CD4-positive, alpha-beta T cell (primary cell): ENCODE measurements at regions not wholly inside any gene's neighbourhood (a gene's known extent, or its start where the extent isn't known, plus 50 kb on each side); places are given as distances from the start of the nearest gene placed in this dataset.

ENCODE experiments used
- ATAC-seq: fragments of 200-7000 bp; cut with Tn5 transposase; one replicate; pipeline ENCODE4 v1.10.0; 2022; ENCODE audit warnings: mild to moderate bottlenecking; ENCODE audit not compliant: poor library complexity
- CTCF ChIA-PET: fragments of 350-600 bp; sonication (Branson Sonifier 250); formaldehyde crosslinking; loops from one replicate; lab custom pipeline; 2021; ENCODE audit warnings: antibody characterized with exemption, inconsistent platforms; lab: Charles Lee
- POLR2A ChIA-PET: fragments of 350-600 bp; sonication (Branson Sonifier 250); formaldehyde crosslinking; loops from one replicate; lab custom pipeline; 2021; ENCODE audit warnings: antibody characterized with exemption, inconsistent platforms; lab: Charles Lee
- DNase-seq, 14 experiments: peaks; one replicate each; pipeline ENCODE4 v3.0.0-alpha.2; 2013 to 2020; ENCODE audit warnings: mixed read lengths in 2 of 14
- H3K27ac ChIP-seq, 2 donors: one replicate each; pipeline versions ENCODE4 v1.5.1 to v1.7.0; 2013; ENCODE audit warnings: low read length in 2 of 2, low read depth in 1 of 2, mild to moderate bottlenecking in 1 of 2
- H3K27me3 ChIP-seq, 2 experiments: 1 replicate in 1 of 2; 2 replicates in 1 of 2; pipeline versions ENCODE4 v1.6.1 to v1.7.0; 2013; ENCODE audit warnings: low read length in 2 of 2, control low read depth in 1 of 2, mild to moderate bottlenecking in 1 of 2, moderate library complexity in 1 of 2; ENCODE audit not compliant: insufficient read depth in 2 of 2, control insufficient read depth in 1 of 2
- H3K36me3 ChIP-seq: one replicate; pipeline ENCODE4 v1.6.1; 2013; ENCODE audit warnings: low read length, control low read depth; ENCODE audit not compliant: insufficient read depth
- H3K4me1 ChIP-seq: one replicate; pipeline ENCODE4 v1.6.1; 2013; ENCODE audit warnings: low read length, control low read depth; ENCODE audit not compliant: insufficient read depth
- H3K4me3 ChIP-seq: one replicate; pipeline ENCODE4 v1.5.1; 2013; ENCODE audit warnings: mild to moderate bottlenecking, low read length, moderate library complexity
- H3K9me3 ChIP-seq, 2 experiments: 1 replicate in 1 of 2; 2 replicates in 1 of 2; pipeline versions ENCODE4 v1.6.1 to v1.7.0; 2013; ENCODE audit warnings: low read length in 2 of 2, mild to moderate bottlenecking in 2 of 2, control low read depth in 1 of 2, moderate library complexity in 1 of 2; ENCODE audit not compliant: control insufficient read depth in 1 of 2, insufficient read depth in 1 of 2
- H3K27ac Mint-ChIP-seq: one replicate; pipeline ENCODE4 v1.8.0; 2020; ENCODE audit warnings: mixed read lengths
- H3K27me3 Mint-ChIP-seq: one replicate; pipeline ENCODE4 v1.8.0; 2021; ENCODE audit warnings: mixed read lengths
- H3K36me3 Mint-ChIP-seq: one replicate; pipeline ENCODE4 v1.8.0; 2021; ENCODE audit warnings: low read depth, mixed read lengths
- H3K4me1 Mint-ChIP-seq: one replicate; pipeline ENCODE4 v1.8.0; 2021; ENCODE audit warnings: low read depth, mixed read lengths
- H3K4me3 Mint-ChIP-seq: one replicate; pipeline ENCODE4 v1.8.0; 2020; ENCODE audit warnings: mild to moderate bottlenecking, mixed read lengths
- H3K9me3 Mint-ChIP-seq: one replicate; pipeline ENCODE4 v1.8.0; 2020; ENCODE audit warnings: mixed read lengths
- intact Hi-C, 2 experiments: fragments of 100-400 bp; cut with DNase I in 1 of 2; cut with micrococcal nuclease in 1 of 2; formaldehyde crosslinking; loops; one replicate each; pipeline versions ENCODE4 v1.15.1 to v1.9.0; 2023 to 2025; cut with DNase I, micrococcal nuclease
- TF ChIP-seq, protein P1 (sequence below): fragments of 200-600 bp; IDR thresholded peaks from one replicate; pipeline ENCODE4 v1.8.0; 2022; ENCODE audit warnings: antibody characterized with exemption, mild to moderate bottlenecking

DNA sequence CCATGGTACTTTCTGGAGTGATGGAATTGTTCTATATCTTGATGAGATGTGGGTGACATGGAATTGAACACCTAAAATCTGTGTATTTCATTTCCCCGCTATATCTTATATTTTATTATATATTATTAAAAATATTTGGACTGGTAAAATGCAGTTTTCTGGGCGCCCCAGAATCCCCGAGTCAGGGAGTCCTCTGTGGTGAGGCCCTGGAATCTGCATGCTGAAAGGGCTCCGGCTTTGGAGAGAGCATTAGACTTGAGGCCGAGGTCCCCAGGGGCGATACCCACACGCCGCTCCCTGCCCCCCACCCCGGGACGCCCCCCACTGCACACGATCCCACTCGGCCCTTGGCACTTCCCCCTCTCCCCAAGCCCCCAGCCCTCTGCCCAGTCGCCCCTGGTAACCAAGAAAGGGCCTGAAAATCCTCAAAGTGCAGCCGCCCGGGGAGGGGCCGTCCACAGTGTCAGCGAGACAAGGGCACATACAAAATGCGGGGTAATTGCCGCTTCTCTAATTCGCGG is 126.0 kb downstream of the ZFP36L2 start:
- DNase-seq: no peak
- Mint-ChIP-seq H3K27me3 (no peaks in the 10 kb centered on the region), H3K27ac (no peak overlapping the region), H3K4me3 (no peak overlapping the region), H3K9me3 (peaks cover 2% of the 10 kb centered on the region), H3K36me3 (no peaks in the 10 kb centered on the region), H3K4me1 (no peaks in the 10 kb centered on the region)
- TF ChIP-seq, protein P1, sequence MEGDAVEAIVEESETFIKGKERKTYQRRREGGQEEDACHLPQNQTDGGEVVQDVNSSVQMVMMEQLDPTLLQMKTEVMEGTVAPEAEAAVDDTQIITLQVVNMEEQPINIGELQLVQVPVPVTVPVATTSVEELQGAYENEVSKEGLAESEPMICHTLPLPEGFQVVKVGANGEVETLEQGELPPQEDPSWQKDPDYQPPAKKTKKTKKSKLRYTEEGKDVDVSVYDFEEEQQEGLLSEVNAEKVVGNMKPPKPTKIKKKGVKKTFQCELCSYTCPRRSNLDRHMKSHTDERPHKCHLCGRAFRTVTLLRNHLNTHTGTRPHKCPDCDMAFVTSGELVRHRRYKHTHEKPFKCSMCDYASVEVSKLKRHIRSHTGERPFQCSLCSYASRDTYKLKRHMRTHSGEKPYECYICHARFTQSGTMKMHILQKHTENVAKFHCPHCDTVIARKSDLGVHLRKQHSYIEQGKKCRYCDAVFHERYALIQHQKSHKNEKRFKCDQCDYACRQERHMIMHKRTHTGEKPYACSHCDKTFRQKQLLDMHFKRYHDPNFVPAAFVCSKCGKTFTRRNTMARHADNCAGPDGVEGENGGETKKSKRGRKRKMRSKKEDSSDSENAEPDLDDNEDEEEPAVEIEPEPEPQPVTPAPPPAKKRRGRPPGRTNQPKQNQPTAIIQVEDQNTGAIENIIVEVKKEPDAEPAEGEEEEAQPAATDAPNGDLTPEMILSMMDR: no peak
- Histone ChIP-seq H3K9me3 (peaks cover 0 to 11% of the 10 kb centered on the region in 2 experiments), H3K27me3 (no peaks in the 10 kb centered on the region), H3K4me1 (peaks cover 3% of the 10 kb centered on the region), H3K4me3 (no peak overlapping the region), H3K36me3 (no peaks in the 10 kb centered on the region), H3K27ac (no peak overlapping the region)
- ChIA-PET CTCF (no interaction called here), POLR2A (no interaction called here)
- no peak for ATAC-seq
- intact Hi-C loops: no loop called here

DNA sequence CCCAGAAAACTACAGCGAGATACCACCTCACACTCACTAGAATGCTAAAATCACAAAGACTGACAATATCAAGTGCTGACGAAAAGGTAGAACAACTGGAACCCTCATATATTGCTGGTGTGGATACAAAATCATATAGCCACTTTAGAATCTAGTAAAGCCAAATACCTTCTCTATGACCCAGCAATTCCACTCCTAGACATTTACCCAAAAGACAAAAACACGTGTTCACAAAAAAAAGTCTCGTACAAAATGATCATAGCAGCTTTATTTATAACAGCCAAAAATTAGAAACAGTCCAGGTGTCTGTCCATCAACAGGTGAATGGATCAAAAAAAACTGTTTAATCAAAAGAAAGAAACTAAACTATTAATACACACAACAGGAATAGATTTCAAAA is 126.6 kb downstream of the ZFP36L2 start:
- no peaks in the 10 kb centered on the region for H3K4me1 ChIP-seq
- H3K4me1 Mint-ChIP-seq: no peaks in the 10 kb centered on the region

GRCh38 chr2:43098539-43098938 is 127.9 kb downstream of the ZFP36L2 start:
- Histone ChIP-seq H3K4me3 (no peak overlapping the region), H3K27me3 (no peaks in the 10 kb centered on the region), H3K4me1 (no peaks in the 10 kb centered on the region), H3K9me3 (peaks cover 0 to 5% of the 10 kb centered on the region in 2 experiments), H3K36me3 (no peaks in the 10 kb centered on the region), H3K27ac (no peak overlapping the region)
- intact Hi-C loops: no loop called here
- Mint-ChIP-seq H3K36me3 (no peaks in the 10 kb centered on the region), H3K27me3 (no peaks in the 10 kb centered on the region), H3K9me3 (peaks cover 2% of the 10 kb centered on the region), H3K4me1 (no peaks in the 10 kb centered on the region), H3K27ac (no peak overlapping the region), H3K4me3 (no peak overlapping the region)
- no peak for ATAC-seq
- ChIA-PET CTCF (no interaction called here), POLR2A (interaction anchor here (1.2 kb wide), 1 partner anchor 35 kb away, joined by 3 read pairs; no protein-coding TSS in a partner anchor)
- TF ChIP-seq, protein P1: no peak
- no peak for DNase-seq

More for the DNA sequence above, 126.6 kb downstream of the ZFP36L2 start:
- DNase-seq (no peak), ATAC-seq (no peak)
- Histone ChIP-seq H3K36me3 (no peaks in the 10 kb centered on the region), H3K9me3 (peaks cover 0 to 7% of the 10 kb centered on the region in 2 experiments), H3K4me3 (no peak overlapping the region), H3K27me3 (no peaks in the 10 kb centered on the region), H3K27ac (no peak overlapping the region)
- Mint-ChIP-seq H3K4me3 (no peak overlapping the region), H3K36me3 (no peaks in the 10 kb centered on the region), H3K27me3 (no peaks in the 10 kb centered on the region), H3K27ac (no peak overlapping the region), H3K9me3 (peaks cover 2% of the 10 kb centered on the region)
- TF ChIP-seq, protein P1: no peak
- POLR2A ChIA-PET: no interaction called here
- intact Hi-C loops: no loop called here
- CTCF ChIA-PET: no interaction called here
